Mesothelial cell of epicardium (in vitro differentiated cells): ENCODE measurements at regions not wholly inside any gene's neighbourhood (a gene's known extent, or its start where the extent isn't known, plus 50 kb on each side); places are given as distances from the start of the nearest gene placed in this dataset.

ENCODE experiments used
- DNase-seq, 2 experiments: peaks; one replicate each; pipeline ENCODE4 v3.0.0; 2021; ENCODE audit warnings: low spot score in 2 of 2; ENCODE audit not compliant: unreplicated experiment in 2 of 2
- H3K27ac Mint-ChIP-seq: 2 replicates; pipeline ENCODE4 v1.8.0; 2021; ENCODE audit warnings: mixed read lengths
- H3K27me3 Mint-ChIP-seq: 2 replicates; pipeline ENCODE4 v1.8.0; 2021; ENCODE audit warnings: low read depth, mixed read lengths
- H3K36me3 Mint-ChIP-seq: 2 replicates; pipeline ENCODE4 v1.8.0; 2021; ENCODE audit warnings: mixed read lengths
- H3K4me1 Mint-ChIP-seq: 2 replicates; pipeline ENCODE4 v1.8.0; 2021; ENCODE audit warnings: mixed read lengths
- H3K4me3 Mint-ChIP-seq: 2 replicates; pipeline ENCODE4 v1.8.0; 2021; ENCODE audit warnings: mild to moderate bottlenecking, moderate library complexity, mixed read lengths
- H3K9me3 Mint-ChIP-seq: 2 replicates; pipeline ENCODE4 v1.8.0; 2021; ENCODE audit warnings: mixed read lengths
- TF ChIP-seq, protein P1 (sequence below): fragments of 200-600 bp; sonication (generic); IDR thresholded peaks from one replicate; pipeline ENCODE4 v1.5.0; 2021; ENCODE audit warnings: antibody characterized with exemption; ENCODE audit not compliant: unreplicated experiment

GRCh38 chr1:25034736-25035522, 104.9 kb upstream of the RUNX3 start:
- Mint-ChIP-seq H3K4me1 (no peaks in the 10 kb centered on the region), H3K27ac (no peak overlapping the region), H3K4me3 (no peak overlapping the region), H3K36me3 (no peaks in the 10 kb centered on the region), H3K27me3 (peaks cover 12% of the 10 kb centered on the region), H3K9me3 (no peaks in the 10 kb centered on the region)
- TF ChIP-seq, protein P1, sequence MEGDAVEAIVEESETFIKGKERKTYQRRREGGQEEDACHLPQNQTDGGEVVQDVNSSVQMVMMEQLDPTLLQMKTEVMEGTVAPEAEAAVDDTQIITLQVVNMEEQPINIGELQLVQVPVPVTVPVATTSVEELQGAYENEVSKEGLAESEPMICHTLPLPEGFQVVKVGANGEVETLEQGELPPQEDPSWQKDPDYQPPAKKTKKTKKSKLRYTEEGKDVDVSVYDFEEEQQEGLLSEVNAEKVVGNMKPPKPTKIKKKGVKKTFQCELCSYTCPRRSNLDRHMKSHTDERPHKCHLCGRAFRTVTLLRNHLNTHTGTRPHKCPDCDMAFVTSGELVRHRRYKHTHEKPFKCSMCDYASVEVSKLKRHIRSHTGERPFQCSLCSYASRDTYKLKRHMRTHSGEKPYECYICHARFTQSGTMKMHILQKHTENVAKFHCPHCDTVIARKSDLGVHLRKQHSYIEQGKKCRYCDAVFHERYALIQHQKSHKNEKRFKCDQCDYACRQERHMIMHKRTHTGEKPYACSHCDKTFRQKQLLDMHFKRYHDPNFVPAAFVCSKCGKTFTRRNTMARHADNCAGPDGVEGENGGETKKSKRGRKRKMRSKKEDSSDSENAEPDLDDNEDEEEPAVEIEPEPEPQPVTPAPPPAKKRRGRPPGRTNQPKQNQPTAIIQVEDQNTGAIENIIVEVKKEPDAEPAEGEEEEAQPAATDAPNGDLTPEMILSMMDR: no peak
- no peak for DNase-seq

DNA sequence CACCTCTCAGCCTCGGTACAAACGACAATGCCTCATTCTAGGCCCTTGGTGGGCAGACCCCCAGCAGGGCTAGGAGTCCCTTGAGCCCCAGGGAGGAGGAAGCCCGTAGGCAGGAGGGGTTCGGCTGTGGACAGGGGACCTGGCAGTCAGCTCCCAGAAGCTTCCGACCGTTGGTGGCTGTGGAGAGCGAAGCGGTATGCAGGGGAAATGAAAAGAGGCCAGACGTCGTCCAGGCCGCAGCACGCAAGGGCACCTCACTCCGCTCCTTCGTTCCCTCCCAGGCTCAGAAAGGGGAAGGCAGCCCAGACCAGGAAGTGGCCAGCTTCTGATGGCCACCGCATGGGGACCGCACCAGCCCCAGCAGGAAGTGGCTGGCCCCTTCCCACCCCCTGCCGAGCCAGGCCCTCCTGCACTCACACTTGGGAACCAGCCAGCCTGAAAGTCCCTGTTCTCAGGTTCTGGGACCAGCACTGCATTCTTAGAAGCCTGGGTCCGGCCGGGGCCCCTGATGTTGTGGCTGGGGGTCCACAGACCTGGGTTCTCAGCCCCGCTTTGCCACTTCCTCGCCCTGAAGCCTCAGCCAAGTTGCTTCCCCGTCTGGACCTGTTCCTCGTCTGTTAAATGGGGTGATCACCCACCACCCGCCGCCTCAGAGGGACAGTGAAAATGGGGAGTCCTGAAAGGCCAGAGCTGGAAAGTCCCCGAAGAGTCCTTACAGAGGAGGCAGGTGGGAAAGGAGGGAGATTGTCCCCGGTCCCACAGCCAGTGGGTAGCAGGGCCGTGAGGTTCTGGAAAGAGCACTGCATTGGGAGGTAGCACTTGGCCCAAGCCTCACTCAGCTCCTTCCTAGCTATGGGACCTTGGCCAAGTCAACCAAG, 104.0 kb upstream of the RUNX3 start:
- no peaks in the 10 kb centered on the region for H3K36me3 Mint-ChIP-seq
- H3K4me1 Mint-ChIP-seq: no peaks in the 10 kb centered on the region
- DNase-seq: no peak
- no peak overlapping the region for H3K4me3 Mint-ChIP-seq
- no peak overlapping the region for H3K27ac Mint-ChIP-seq
- H3K9me3 Mint-ChIP-seq: no peaks in the 10 kb centered on the region
- TF ChIP-seq, protein P1: no peak
- peaks cover 14% of the 10 kb centered on the region for H3K27me3 Mint-ChIP-seq

- Mint-ChIP-seq H3K4me3 (no peak overlapping the region), H3K9me3 (no peaks in the 10 kb centered on the region), H3K27me3 (peaks cover 20% of the 10 kb centered on the region), H3K27ac (no peak overlapping the region), H3K4me1 (no peaks in the 10 kb centered on the region), H3K36me3 (no peaks in the 10 kb centered on the region)
- TF ChIP-seq, protein P1: no peak
- DNase-seq: no peak
Observed at GRCh38 chr1:25033030-25033827, 103.2 kb upstream of the RUNX3 start.

DNA sequence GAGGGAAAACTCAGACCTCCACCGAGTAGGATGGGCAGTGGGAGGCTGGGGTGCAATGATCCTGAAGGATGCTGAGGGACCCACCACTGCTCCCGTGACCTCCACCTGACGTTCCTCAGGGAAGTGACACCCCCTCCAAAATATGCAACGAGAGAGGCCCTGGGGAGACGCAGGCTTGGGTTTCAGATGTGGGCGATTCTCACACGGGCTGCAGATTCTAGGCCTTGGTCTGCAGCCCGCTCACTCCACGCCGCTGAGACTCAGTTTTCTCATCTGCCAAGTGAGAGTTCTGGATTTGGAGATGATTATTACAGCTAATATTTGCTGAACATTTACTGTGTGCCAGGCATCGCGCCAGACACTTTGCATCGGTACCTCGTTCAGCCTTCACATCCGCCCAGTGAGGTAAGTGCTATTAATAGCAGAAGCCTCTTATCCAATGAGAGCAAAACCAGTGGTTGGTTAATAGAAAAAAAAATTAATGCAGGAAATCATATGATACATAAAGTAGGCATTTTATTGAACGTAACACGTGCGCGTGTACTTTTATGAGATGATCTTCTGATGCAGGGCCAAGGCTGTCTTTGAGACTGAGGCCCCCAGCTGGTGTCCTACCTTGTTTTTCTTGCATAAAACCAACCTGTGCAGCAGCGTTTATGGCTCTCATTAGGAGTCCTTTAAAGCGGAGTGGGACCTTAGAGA, 102.0 kb upstream of the RUNX3 start:
- no peak for DNase-seq
- H3K9me3 Mint-ChIP-seq: no peaks in the 10 kb centered on the region
- H3K36me3 Mint-ChIP-seq: no peaks in the 10 kb centered on the region
- no peaks in the 10 kb centered on the region for H3K4me1 Mint-ChIP-seq
- H3K27ac Mint-ChIP-seq: no peak overlapping the region
- no peak overlapping the region for H3K4me3 Mint-ChIP-seq
- peaks cover 24% of the 10 kb centered on the region for H3K27me3 Mint-ChIP-seq
- TF ChIP-seq, protein P1: no peak

DNA sequence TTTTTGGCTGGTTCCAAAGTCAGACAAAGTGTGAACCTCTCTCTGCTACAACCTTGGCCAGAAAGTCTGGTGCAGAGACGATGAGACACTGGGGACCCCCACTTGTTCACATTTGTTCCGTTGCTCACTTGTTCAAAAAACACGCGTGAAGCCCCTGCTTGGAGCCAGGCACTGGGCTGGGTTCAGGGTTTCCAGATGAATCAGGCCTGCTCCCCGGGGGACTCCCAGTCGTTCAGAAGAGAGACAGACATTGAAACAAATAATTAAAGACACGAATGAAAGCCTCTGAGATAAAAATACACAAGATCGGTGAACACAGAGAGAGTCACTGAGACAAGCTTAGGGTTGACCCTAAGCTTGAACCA, 101.5 kb upstream of the RUNX3 start:
- no peaks in the 10 kb centered on the region for H3K4me1 Mint-ChIP-seq
- peaks cover 24% of the 10 kb centered on the region for H3K27me3 Mint-ChIP-seq
- H3K9me3 Mint-ChIP-seq: no peaks in the 10 kb centered on the region
- TF ChIP-seq, protein P1: no peak
- no peaks in the 10 kb centered on the region for H3K36me3 Mint-ChIP-seq
- DNase-seq: no peak
- H3K4me3 Mint-ChIP-seq: no peak overlapping the region
- no peak overlapping the region for H3K27ac Mint-ChIP-seq
